HUES64 (cell line): ENCODE measurements at regions not wholly inside any gene's neighbourhood (a gene's known extent, or its start where the extent isn't known, plus 50 kb on each side); places are given as distances from the start of the nearest gene placed in this dataset.

Experiments used
- H3K27ac ChIP-seq: 2 replicates; pipeline ENCODE4 v1.7.0; 2013; ENCODE audit warnings: low read depth, low read length, inconsistent platforms
- H3K27me3 ChIP-seq: 2 replicates; pipeline ENCODE4 v1.6.1; 2013; ENCODE audit warnings: mild to moderate bottlenecking, low read length; ENCODE audit not compliant: insufficient read depth
- H3K36me3 ChIP-seq: 2 replicates; pipeline ENCODE4 v1.6.1; 2013; ENCODE audit warnings: mild to moderate bottlenecking, low read length; ENCODE audit not compliant: insufficient read depth
- H3K4me1 ChIP-seq: 2 replicates; pipeline ENCODE4 v1.6.1; 2013; ENCODE audit warnings: mild to moderate bottlenecking, low read length, moderate library complexity; ENCODE audit not compliant: insufficient read depth
- H3K4me3 ChIP-seq: 2 replicates; pipeline ENCODE4 v1.5.1; 2013; ENCODE audit warnings: mild to moderate bottlenecking, low read length, moderate library complexity
- H3K9ac ChIP-seq: 2 replicates; pipeline ENCODE4 v1.6.1; 2013; ENCODE audit warnings: mild to moderate bottlenecking, low read depth, low read length
- H3K9me3 ChIP-seq: 2 replicates; pipeline ENCODE4 v1.6.1; 2013; ENCODE audit warnings: low read depth, low read length; ENCODE audit not compliant: insufficient read depth
- WGBS: fragments of 150-250, 120-280 bp; methylation state at CpG from one replicate; pipeline ENCODE4 v1.1.7; 2013; ENCODE audit warnings: missing lambda C conversion rate; 5-methylcytosine and 5-hydroxymethylcytosine counted together

DNA sequence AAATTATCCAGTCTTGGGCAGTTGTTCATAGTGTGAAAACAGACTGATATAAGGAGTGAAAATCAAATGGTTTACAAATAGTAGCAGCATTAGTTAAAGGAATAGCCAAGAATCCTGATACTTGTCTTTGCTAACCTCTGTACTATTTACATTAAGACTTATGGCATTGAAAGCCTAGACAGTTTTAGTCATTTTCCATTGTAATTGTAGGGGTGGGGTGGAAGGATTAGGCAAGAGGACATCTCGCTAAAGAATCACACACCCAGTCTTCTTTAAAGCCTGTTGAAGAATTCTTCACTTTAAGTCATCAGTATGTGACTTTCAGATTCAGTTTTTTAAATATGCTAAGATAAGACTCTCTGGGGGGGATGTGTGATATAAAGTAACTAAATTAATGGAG, 207.5 kb upstream of the PHACTR1 start:
- Histone ChIP-seq H3K36me3 (no peaks in the 10 kb centered on the region), H3K9me3 (no peaks in the 10 kb centered on the region), H3K27me3 (no peaks in the 10 kb centered on the region), H3K4me3 (no peak overlapping the region), H3K27ac (no peak overlapping the region), H3K9ac (no peak overlapping the region), H3K4me1 (no peaks in the 10 kb centered on the region)
- no CpG with 5 or more reads among the region's 1 CpG for WGBS

DNA sequence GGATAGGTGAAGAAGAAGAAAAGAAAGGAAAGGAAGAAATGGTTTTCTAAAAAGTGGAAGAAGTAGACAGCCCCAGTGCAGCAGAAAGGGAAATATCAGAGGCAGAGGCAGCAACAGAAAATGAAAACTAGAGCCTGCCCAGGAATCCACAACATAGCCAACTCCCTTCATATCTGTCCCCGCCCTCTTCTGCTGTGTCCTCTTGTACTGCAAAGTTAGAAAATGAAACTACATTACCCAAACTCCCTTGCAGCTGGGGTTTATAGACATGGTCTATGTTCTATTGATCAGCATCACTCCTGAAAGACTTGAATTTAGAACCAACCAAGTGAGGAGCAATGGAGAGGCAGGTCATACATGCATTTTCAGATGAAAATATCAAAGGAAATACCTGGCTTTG, 200.5 kb upstream of the PHACTR1 start:
- Histone ChIP-seq H3K36me3 (no peaks in the 10 kb centered on the region), H3K4me1 (no peaks in the 10 kb centered on the region), H3K27me3 (no peaks in the 10 kb centered on the region), H3K9me3 (no peaks in the 10 kb centered on the region), H3K4me3 (no peak overlapping the region), H3K27ac (no peak overlapping the region), H3K9ac (no peak overlapping the region)
- 88% methylated on average over 1 of the region's 1 CpG for WGBS

DNA sequence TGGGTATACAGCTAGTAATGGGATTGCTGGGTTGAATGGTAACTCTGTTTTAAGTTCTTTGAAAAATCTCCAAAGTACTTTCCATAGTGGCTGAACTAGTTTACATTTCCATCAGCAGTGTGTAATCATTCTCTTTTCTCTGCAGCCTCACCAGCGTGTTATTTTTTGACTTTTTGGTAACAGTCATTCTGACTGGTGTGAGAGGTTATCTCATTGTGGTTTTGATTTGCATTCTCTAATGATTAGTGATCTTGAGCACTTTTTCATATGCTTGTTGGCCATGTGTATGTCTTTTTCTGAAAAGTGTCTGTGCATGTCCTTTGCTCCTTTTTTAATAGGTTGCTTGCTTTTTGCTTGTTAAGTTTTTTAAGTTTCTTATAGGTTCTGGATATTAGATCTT, 194.2 kb upstream of the PHACTR1 start:
- Histone ChIP-seq H3K36me3 (no peaks in the 10 kb centered on the region), H3K4me1 (no peaks in the 10 kb centered on the region), H3K9ac (no peak overlapping the region), H3K9me3 (0 out of 2 replicates have a peak, but pooled peaks cover 4% of the 10 kb centered on the region), H3K27ac (no peak overlapping the region), H3K4me3 (no peak overlapping the region), H3K27me3 (no peaks in the 10 kb centered on the region)
- 93% methylated on average over 1 of the region's 1 CpG for WGBS

DNA sequence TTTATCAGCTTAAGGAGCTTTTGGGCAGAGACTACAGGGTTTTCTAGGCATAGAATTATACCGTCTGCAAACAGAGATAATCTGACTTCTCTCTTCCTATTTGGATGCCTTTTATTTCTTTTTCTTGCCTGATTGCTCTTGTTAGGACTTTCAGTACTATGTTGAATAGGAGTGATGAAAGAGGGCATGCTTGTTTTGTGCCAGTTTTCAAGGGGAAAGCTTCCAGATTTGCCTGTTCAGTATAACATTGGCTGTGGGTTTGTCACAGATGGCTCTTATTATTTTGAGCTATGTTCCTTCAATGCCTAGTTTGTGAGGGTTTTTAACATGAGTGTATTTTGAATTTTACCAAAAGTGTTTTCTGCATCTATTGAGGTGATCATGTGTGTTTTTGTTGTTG, 192.8 kb upstream of the PHACTR1 start:
- H3K36me3 ChIP-seq: no peaks in the 10 kb centered on the region
- H3K4me3 ChIP-seq: no peak overlapping the region
- no peak overlapping the region for H3K27ac ChIP-seq
- no peaks in the 10 kb centered on the region for H3K4me1 ChIP-seq
- no peaks in the 10 kb centered on the region for H3K27me3 ChIP-seq
- no peak overlapping the region for H3K9ac ChIP-seq
- 100% methylated on average over 1 of the region's 1 CpG for WGBS
- H3K9me3 ChIP-seq: 0 out of 2 replicates have a peak, but pooled peaks cover 4% of the 10 kb centered on the region

DNA sequence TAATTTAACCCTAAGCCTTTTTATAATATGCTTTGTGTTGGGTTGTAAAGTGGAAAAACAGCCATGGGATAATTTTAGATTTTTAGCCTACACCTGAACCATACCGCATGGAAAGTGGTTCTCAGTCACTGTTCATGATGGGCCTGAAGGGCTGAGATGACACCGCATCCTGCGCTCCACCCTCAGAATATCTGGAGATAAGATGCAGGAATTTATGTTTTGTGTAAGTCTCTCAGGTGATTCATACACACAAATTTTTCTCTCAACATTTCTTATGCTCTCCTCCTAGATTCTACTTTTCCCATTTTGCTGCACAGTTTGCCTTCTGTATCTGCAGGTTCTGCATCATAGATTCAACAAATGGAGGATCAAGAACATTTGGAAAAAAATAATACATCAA, 191.3 kb upstream of the PHACTR1 start:
- no peaks in the 10 kb centered on the region for H3K27me3 ChIP-seq
- no peak overlapping the region for H3K4me3 ChIP-seq
- H3K9ac ChIP-seq: no peak overlapping the region
- H3K9me3 ChIP-seq: 0 out of 2 replicates have a peak, but pooled peaks cover 4% of the 10 kb centered on the region
- no peaks in the 10 kb centered on the region for H3K36me3 ChIP-seq
- H3K27ac ChIP-seq: no peak overlapping the region
- H3K4me1 ChIP-seq: no peaks in the 10 kb centered on the region
- WGBS: 77% methylated on average over 3 of the region's 3 CpGs

DNA sequence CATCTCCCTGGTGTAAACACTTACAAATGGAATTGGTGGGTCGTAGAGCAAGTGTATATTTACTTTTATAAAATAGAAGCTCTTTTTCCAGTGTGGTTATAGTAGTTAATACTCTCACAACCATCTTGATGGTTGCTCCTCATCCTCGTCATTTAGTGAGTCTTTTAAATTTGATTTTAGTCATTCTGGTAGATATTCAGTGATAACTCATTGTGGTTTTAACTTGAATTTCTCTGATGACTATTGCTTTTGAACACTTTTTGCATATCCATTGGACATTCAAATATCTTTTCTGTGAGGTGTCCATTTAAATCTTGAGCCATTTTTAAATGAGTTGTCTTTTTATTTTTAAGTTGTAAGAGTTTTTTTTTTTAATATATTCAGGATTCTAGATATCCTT, 189.2 kb upstream of the PHACTR1 start:
- 0 out of 2 replicates have a peak, but pooled peaks cover 4% of the 10 kb centered on the region for H3K9me3 ChIP-seq
- no peak overlapping the region for H3K27ac ChIP-seq
- H3K27me3 ChIP-seq: no peaks in the 10 kb centered on the region
- WGBS: no CpG with 5 or more reads among the region's 2 CpGs
- no peak overlapping the region for H3K4me3 ChIP-seq
- H3K9ac ChIP-seq: no peak overlapping the region
- no peaks in the 10 kb centered on the region for H3K36me3 ChIP-seq
- H3K4me1 ChIP-seq: no peaks in the 10 kb centered on the region

DNA sequence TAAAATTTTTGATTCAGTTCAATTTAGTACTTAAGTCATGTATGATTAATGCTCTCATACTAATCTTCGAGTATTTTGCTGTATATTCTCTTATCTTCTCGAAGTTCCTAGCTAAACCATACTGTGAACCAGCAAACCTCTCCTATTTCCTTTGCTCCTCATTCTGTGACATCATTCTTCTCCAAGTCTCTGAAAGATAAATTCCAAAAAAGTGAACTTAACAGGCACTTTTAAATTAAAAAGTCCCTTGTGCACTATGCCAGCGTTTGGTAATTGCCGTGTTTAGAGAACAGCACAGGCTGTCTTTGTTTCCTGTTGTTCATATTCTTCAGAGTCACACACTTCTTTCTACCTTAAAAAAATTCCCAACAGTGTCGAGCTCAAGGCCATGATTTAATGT, 188.4 kb upstream of the PHACTR1 start:
- no peaks in the 10 kb centered on the region for H3K36me3 ChIP-seq
- 0 out of 2 replicates have a peak, but pooled peaks cover 4% of the 10 kb centered on the region for H3K9me3 ChIP-seq
- no peak overlapping the region for H3K27ac ChIP-seq
- H3K27me3 ChIP-seq: no peaks in the 10 kb centered on the region
- no peak overlapping the region for H3K4me3 ChIP-seq
- 97% methylated on average over 4 of the region's 5 CpGs for WGBS
- H3K4me1 ChIP-seq: no peaks in the 10 kb centered on the region
- H3K9ac ChIP-seq: no peak overlapping the region

DNA sequence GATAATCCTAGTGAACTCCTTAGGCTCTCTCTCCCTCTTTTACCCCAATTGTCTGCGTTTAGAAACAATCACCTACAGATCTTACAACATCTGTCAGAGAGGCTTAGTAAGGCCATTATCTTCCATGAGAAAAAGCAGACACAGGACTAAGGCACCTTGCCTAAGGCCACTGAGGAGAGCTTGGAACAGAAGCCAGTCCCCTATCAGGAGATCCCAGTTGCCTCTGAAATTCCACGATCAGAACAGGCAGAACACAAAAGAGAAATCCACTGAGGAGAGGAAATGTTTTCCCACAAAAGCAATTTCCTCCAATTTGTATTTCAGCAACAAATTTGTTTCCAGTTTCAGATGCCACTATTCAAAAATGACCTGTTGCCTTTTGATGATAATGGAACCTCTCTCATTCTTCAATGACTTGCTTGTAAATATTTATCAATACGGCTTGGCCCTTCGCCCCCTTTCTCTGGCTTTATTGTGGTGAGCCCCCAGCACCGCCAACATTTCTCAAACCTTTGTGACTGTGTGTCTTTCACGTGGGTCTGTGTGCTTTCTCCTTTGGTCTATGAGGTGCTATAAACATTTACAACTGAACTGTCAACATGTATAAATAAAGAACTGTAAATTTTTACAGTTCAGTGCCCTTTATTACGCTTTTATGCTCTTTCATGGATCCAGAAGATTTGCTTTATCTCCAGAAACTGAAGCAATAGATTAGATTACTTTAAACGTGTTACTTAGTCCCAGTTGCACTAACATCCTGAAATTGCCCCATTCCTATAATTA, 187.8 kb upstream of the PHACTR1 start:
- Histone ChIP-seq H3K9me3 (0 out of 2 replicates have a peak, but pooled peaks cover 4% of the 10 kb centered on the region), H3K9ac (no peak overlapping the region), H3K27ac (no peak overlapping the region), H3K27me3 (no peaks in the 10 kb centered on the region), H3K4me3 (no peak overlapping the region), H3K36me3 (no peaks in the 10 kb centered on the region), H3K4me1 (no peaks in the 10 kb centered on the region)
- 81% methylated on average over 8 of the region's 8 CpGs for WGBS

DNA sequence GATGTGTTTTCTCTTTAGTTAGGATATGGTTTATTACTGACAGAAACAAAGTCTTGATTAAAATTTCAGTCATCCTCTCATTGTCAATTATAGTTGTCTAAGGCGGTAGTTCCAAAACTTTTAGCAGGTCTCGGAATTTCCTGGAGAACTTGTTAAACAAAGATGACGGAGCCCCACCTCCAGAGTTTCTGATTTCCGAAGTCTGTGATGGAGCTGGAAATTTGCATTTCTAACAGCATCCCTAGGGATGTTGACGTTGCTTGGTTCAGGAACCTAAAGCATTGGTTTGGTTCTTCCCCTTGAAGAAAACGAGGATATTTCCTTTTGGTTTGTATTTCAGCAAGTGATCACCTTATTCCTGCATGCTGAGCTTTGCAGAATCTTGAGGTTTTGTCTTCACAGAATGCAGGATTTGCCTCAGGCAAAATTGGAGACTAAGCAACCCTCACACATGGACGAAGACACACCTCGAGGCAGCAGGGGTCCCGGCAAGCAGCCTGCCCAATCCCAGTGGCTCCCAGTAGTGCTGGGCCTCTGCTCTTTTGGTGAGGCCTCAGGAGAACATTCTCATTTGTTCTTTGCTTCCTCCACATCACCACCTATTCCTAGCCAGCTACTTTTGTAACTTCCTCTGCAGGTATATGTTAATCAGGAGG, 187.1 kb upstream of the PHACTR1 start:
- Histone ChIP-seq H3K9ac (no peak overlapping the region), H3K27me3 (no peaks in the 10 kb centered on the region), H3K27ac (no peak overlapping the region), H3K4me1 (no peaks in the 10 kb centered on the region), H3K36me3 (no peaks in the 10 kb centered on the region), H3K4me3 (no peak overlapping the region), H3K9me3 (0 out of 2 replicates have a peak, but pooled peaks cover 3% of the 10 kb centered on the region)
- WGBS: 67% methylated on average over 9 of the region's 9 CpGs

DNA sequence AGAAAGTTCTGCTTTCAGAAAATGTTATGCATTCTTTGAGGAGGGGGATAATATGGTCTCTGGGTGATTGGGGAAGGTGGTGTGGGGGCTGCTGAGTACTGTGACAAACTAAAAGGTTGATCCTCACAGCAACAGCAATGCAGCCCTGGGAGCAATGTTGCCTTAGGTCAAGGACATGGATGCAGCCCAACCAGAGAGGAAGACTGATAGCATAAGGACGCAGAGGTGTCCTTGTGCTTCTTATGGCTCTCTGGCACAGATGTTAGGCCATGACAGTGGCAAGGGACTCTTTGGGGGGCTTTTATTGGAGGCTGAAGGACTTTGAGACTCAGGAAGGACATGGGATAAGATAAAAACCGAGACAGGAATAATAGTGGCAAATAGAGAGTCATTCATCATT, 186.2 kb upstream of the PHACTR1 start:
- Histone ChIP-seq H3K27ac (no peak overlapping the region), H3K36me3 (no peaks in the 10 kb centered on the region), H3K4me3 (no peak overlapping the region), H3K9me3 (no peaks in the 10 kb centered on the region), H3K9ac (no peak overlapping the region), H3K27me3 (no peaks in the 10 kb centered on the region), H3K4me1 (no peaks in the 10 kb centered on the region)
- 89% methylated on average over 2 of the region's 2 CpGs for WGBS

DNA sequence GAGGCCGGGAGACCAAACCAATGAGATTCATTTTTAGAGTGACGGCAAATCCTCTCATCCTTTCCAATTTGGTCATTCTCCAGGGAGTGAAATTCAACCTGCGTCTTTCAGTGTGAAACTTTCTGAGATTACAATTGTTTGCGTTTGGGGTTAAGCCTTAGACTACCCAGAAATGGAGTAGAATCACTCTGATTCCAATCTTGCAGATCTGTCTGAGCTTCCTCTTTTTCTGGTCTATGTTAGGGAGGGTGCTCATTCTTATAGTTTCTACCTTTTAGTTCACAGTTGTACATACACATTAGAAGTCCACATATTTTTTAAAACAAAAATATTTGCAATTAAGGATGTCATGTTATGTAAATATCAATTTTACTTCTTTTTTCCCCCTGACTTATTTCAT, 183.0 kb upstream of the PHACTR1 start:
- Histone ChIP-seq H3K27me3 (no peaks in the 10 kb centered on the region), H3K4me1 (no peaks in the 10 kb centered on the region), H3K27ac (no peak overlapping the region), H3K9me3 (no peaks in the 10 kb centered on the region), H3K36me3 (no peaks in the 10 kb centered on the region), H3K4me3 (no peak overlapping the region), H3K9ac (no peak overlapping the region)
- WGBS: 87% methylated on average over 4 of the region's 4 CpGs
